Neural cell (in vitro differentiated cells): ENCODE measurements at regions not wholly inside any gene's neighbourhood (a gene's known extent, or its start where the extent isn't known, plus 50 kb on each side); places are given as distances from the start of the nearest gene placed in this dataset.

ENCODE experiments used
- H2AFZ ChIP-seq: fragments of 200-600, 300-800 bp; sonication (generic), shearing (Covaris generic); 2 replicates; pipeline ENCODE4 v1.6.0; 2014; ENCODE audit warnings: low read depth, mild to moderate bottlenecking, antibody characterized with exemption, low read length, moderate library complexity
- H3F3A ChIP-seq: fragments of 200-600 bp; shearing (Covaris generic); 2 replicates; pipeline ENCODE4 v1.6.1; 2016; ENCODE audit warnings: mild to moderate bottlenecking, moderate library complexity, mixed read lengths, antibody characterized with exemption, low read length; ENCODE audit not compliant: insufficient read depth, poor library complexity, severe bottlenecking
- H3K27ac ChIP-seq: fragments of 200-600, 300-800 bp; sonication (generic), shearing (Covaris generic); 2 replicates; pipeline ENCODE4 v1.5.1; 2014; ENCODE audit warnings: mild to moderate bottlenecking, low read length, moderate library complexity
- H3K27me3 ChIP-seq: fragments of 300-800, 200-600 bp; sonication (generic), shearing (Covaris generic); 2 replicates; pipeline ENCODE4 v1.6.0; 2014; ENCODE audit warnings: mild to moderate bottlenecking, low read depth, low read length, moderate library complexity; ENCODE audit not compliant: insufficient read depth
- H3K36me3 ChIP-seq: fragments of 300-800, 200-600 bp; sonication (generic), shearing (Covaris generic); 2 replicates; pipeline ENCODE4 v1.5.1; 2014; ENCODE audit warnings: mild to moderate bottlenecking, antibody characterized with exemption, low read length, moderate library complexity; ENCODE audit not compliant: insufficient read depth
- H3K4me2 ChIP-seq: fragments of 300-800, 200-600 bp; sonication (generic), shearing (Covaris generic); 2 replicates; pipeline ENCODE4 v1.6.0; 2014; ENCODE audit warnings: mild to moderate bottlenecking, low read length
- H3K4me3 ChIP-seq: fragments of 300-800, 200-600 bp; sonication (generic), shearing (Covaris generic); 2 replicates; pipeline ENCODE4 v1.5.1; 2014; ENCODE audit warnings: mild to moderate bottlenecking, low read length, moderate library complexity
- H3K79me2 ChIP-seq: fragments of 200-600 bp; shearing (Covaris generic); replicated peaks from 2 replicates; pipeline ENCODE4 v1.6.0; 2014; ENCODE audit warnings: mild to moderate bottlenecking, low read length, moderate library complexity; ENCODE audit not compliant: insufficient read depth
- H3K9ac ChIP-seq: fragments of 300-800, 200-600 bp; sonication (generic), shearing (Covaris generic); 2 replicates; pipeline ENCODE4 v1.6.1; 2016; ENCODE audit warnings: mild to moderate bottlenecking, low read length, mixed read lengths
- H3K9me2 ChIP-seq: fragments of 200-600 bp; shearing (Covaris generic); 2 replicates; pipeline ENCODE4 v1.6.1; 2016; ENCODE audit warnings: mild to moderate bottlenecking, low read length, mixed read lengths; ENCODE audit not compliant: insufficient read depth
- H3K9me3 ChIP-seq: fragments of 200-600, 300-800 bp; sonication (generic), shearing (Covaris generic); 2 replicates; pipeline ENCODE4 v1.6.1; 2016; ENCODE audit warnings: mild to moderate bottlenecking, mixed run types, low read length, moderate library complexity, mixed read lengths
- H4K20me1 ChIP-seq: fragments of 200-600 bp; shearing (Covaris generic); 2 replicates; pipeline ENCODE4 v1.6.1; 2016; ENCODE audit warnings: mild to moderate bottlenecking, mixed run types; ENCODE audit not compliant: insufficient read depth
- CTCF ChIP-seq: fragments of 450-650 bp; IDR thresholded peaks from 2 replicates; pipeline ENCODE4 v1.5.1; 2014; ENCODE audit warnings: antibody characterized with exemption, mild to moderate bottlenecking, moderate library complexity; ENCODE audit not compliant: poor library complexity, severe bottlenecking
- EP300 ChIP-seq: fragments of 450-650 bp; conservative IDR thresholded peaks from 2 replicates; pipeline ENCODE4 v1.6.1; 2014; ENCODE audit warnings: antibody characterized with exemption, mild to moderate bottlenecking, moderate library complexity; ENCODE audit not compliant: poor library complexity, severe bottlenecking
- EZH2 ChIP-seq: fragments of 200-600, 300-800 bp; shearing (Covaris generic), sonication (generic); IDR thresholded peaks from 2 replicates; pipeline ENCODE4 v1.6.1; 2014; ENCODE audit warnings: antibody characterized with exemption, low read length, borderline replicate concordance, mild to moderate bottlenecking; ENCODE audit not compliant: insufficient read depth, poor library complexity, severe bottlenecking
- MXI1 ChIP-seq: fragments of 450-650 bp; conservative IDR thresholded peaks from 2 replicates; pipeline ENCODE4 v1.6.1; 2014; ENCODE audit warnings: antibody characterized with exemption, mild to moderate bottlenecking; ENCODE audit not compliant: poor library complexity, severe bottlenecking
- POLR2AphosphoS5 ChIP-seq: IDR thresholded peaks from 2 replicates; pipeline ENCODE4 v1.6.1; 2012
- RAD21 ChIP-seq: fragments of 450-650 bp; conservative IDR thresholded peaks from 2 replicates; pipeline ENCODE4 v1.6.1; 2014; ENCODE audit warnings: antibody characterized with exemption, mild to moderate bottlenecking, moderate library complexity
- REST ChIP-seq: IDR thresholded peaks from 2 replicates; pipeline ENCODE4 v1.6.1; 2012; ENCODE audit warnings: borderline replicate concordance
- SMC3 ChIP-seq: fragments of 450-650 bp; conservative IDR thresholded peaks from 2 replicates; pipeline ENCODE4 v1.6.1; 2014; ENCODE audit warnings: antibody characterized with exemption, mild to moderate bottlenecking, moderate library complexity; ENCODE audit not compliant: poor library complexity
- TAF1 ChIP-seq: IDR thresholded peaks from 2 replicates; pipeline ENCODE4 v1.6.1; 2012; ENCODE audit warnings: low read depth

GRCh38 chr5:143705381-143705780 is 106.6 kb upstream of the HMHB1 start:
- no peak overlapping the region for H3K4me3 ChIP-seq
- H3K4me2 ChIP-seq, result no peak overlapping the region
- H2AFZ ChIP-seq, result no peak overlapping the region
- no peaks in the 10 kb centered on the region for H3K9me3 ChIP-seq
- H4K20me1 ChIP-seq, result no peaks in the 10 kb centered on the region
- H3K27ac ChIP-seq, result peak overlapping the region; percentile 49
- no peaks in the 10 kb centered on the region for H3F3A ChIP-seq
- no peaks in the 10 kb centered on the region for H3K79me2 ChIP-seq
- peak; percentile 67 for TF ChIP-seq EP300
- TF ChIP-seq TAF1, result no peak
- TF ChIP-seq RAD21, result no peak
- no peak for TF ChIP-seq EZH2
- no peak for TF ChIP-seq SMC3
- TF ChIP-seq CTCF, result no peak
- no peak for TF ChIP-seq MXI1
- no peak for TF ChIP-seq REST
- TF ChIP-seq POLR2AphosphoS5, result peak; percentile 20
- no peaks in the 10 kb centered on the region for H3K9me2 ChIP-seq
- no peak overlapping the region for H3K9ac ChIP-seq
- no peaks in the 10 kb centered on the region for H3K27me3 ChIP-seq
- H3K36me3 ChIP-seq, result no peaks in the 10 kb centered on the region

GRCh38 chr5:143703659-143704058 is 108.3 kb upstream of the HMHB1 start:
- H3K9me2 ChIP-seq, result no peaks in the 10 kb centered on the region
- no peak overlapping the region for H3K4me2 ChIP-seq
- no peaks in the 10 kb centered on the region for H3K9me3 ChIP-seq
- no peaks in the 10 kb centered on the region for H4K20me1 ChIP-seq
- no peak overlapping the region for H2AFZ ChIP-seq
- TF ChIP-seq REST (no peak), RAD21 (no peak), SMC3 (no peak), CTCF (no peak), TAF1 (no peak), MXI1 (no peak), POLR2AphosphoS5 (no peak), EP300 (no peak), EZH2 (no peak)
- H3K27me3 ChIP-seq, result no peaks in the 10 kb centered on the region
- no peak overlapping the region for H3K4me3 ChIP-seq
- no peaks in the 10 kb centered on the region for H3F3A ChIP-seq
- no peaks in the 10 kb centered on the region for H3K79me2 ChIP-seq
- no peaks in the 10 kb centered on the region for H3K36me3 ChIP-seq
- H3K27ac ChIP-seq, result no peak overlapping the region
- H3K9ac ChIP-seq, result no peak overlapping the region
